DOHH2 (cell line): ENCODE measurements at regions not wholly inside any gene's neighbourhood (a gene's known extent, or its start where the extent isn't known, plus 50 kb on each side); places are given as distances from the start of the nearest gene placed in this dataset.

ENCODE experiments used
- CTCF ChIP-seq: fragments of 200-600 bp; sonication (generic); IDR thresholded peaks from one replicate; pipeline ENCODE4 v1.5.1; 2014; ENCODE audit warnings: antibody characterized with exemption, mild to moderate bottlenecking, low read depth, low read length; ENCODE audit not compliant: poor library complexity, severe bottlenecking
- EZH2phosphoT487 ChIP-seq: fragments of 200-600 bp; sonication (generic); IDR thresholded peaks from 2 replicates; pipeline ENCODE4 v1.6.1; 2017; ENCODE audit warnings: borderline replicate concordance, mild to moderate bottlenecking, antibody characterized with exemption, low read length, moderate library complexity, mixed read lengths

- TF ChIP-seq EZH2phosphoT487 = no peak
- no peak for TF ChIP-seq CTCF
Measured at GRCh38 chr21:16047904-16048303, 318.1 kb downstream of the USP25 start.
